ENCODE measurements at regions not wholly inside any gene's neighbourhood (a gene's known extent, or its start where the extent isn't known, plus 50 kb on each side); places are given as distances from the start of the nearest gene placed in this dataset.

DNA sequence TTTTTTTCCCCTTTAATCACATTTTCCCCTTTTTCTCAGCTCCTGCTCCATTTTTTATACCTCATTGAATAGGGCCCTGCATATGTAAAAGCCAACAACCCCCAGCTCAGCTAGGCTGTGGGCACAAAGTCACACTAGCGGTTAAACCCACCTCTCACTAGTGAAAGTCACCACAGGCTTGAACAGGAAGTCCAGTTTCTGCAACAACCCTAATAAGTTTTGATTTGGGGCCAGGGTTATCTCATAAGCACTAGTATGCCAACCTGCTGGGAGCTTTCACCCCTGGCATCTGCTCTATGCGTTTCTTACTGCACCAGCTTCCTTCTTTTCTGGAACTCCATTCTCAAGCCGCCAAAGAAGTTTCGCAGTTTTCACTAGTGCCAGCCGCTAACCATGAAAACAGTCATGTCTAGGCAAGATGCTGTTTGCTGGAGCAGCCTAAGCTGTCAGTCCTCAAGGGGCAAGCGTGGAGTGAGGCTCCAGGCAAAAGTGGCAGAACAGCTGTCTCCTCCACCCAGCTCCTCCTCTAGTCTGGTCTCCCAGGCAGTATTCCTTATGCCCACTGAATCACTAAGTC, 197.0 kb upstream of the MEIS1 start:
- Mint-ChIP-seq H3K4me1 (no peaks in the 10 kb centered on the region), H3K4me3 (no peak overlapping the region), H3K27me3 (ENCODE audit: low read depth in 3 of 3) (peaks cover 0 to 3% (median 0%) of the 10 kb centered on the region in 3 donors), H3K27ac (no peak overlapping the region), H3K9me3 (peaks cover 2 to 7% (median 5%) of the 10 kb centered on the region in 7 donors), H3K36me3 (no peaks in the 10 kb centered on the region)
- Histone ChIP-seq H3K4me3 (replicated peaks in 1 of 3; ENCODE audit: low read depth in 2 of 3, low read length in 3 of 3) (no peak overlapping the region), H3K4me1 (ENCODE audit: control insufficient read depth in 1 of 2, insufficient read depth in 2 of 2, low read length in 2 of 2) (no peaks in the 10 kb centered on the region), H3K4me2 (replicated peaks; ENCODE audit: extremely low read depth, low read length, poor library complexity, severe bottlenecking) (no peak overlapping the region), H3K27ac (ENCODE audit: low read depth in 1 of 2, low read length in 2 of 2) (no peak overlapping the region), H3K9ac (ENCODE audit: insufficient read depth, low read length, poor library complexity, severe bottlenecking) (no peak overlapping the region), H3K79me2 (ENCODE audit: insufficient read depth, low read length) (no peaks in the 10 kb centered on the region), H3K9me3 (replicated peaks in 1 of 2; ENCODE audit: control insufficient read depth in 1 of 2, insufficient read depth in 1 of 2, low read length in 2 of 2) (peaks cover 0 to 3% of the 10 kb centered on the region in 2 donors), H3K36me3 (replicated peaks in 1 of 2; ENCODE audit: control insufficient read depth in 1 of 2, insufficient read depth in 2 of 2, low read length in 2 of 2) (no peaks in the 10 kb centered on the region), H2AFZ (ENCODE audit: insufficient read depth, low read depth, low read length, poor library complexity, severe bottlenecking) (no peak overlapping the region), H4K20me1 (ENCODE audit: insufficient read depth, low read length) (no peaks in the 10 kb centered on the region), H3K27me3 (ENCODE audit: control insufficient read depth in 2 of 2, insufficient read depth in 2 of 2, low read length in 2 of 2) (no peaks in the 10 kb centered on the region)
- WGBS (ENCODE audit: insufficient coverage): 90% methylated on average over 6 of the region's 6 CpGs
- intact Hi-C loops (cut with micrococcal nuclease): no loop called here
- TF ChIP-seq, protein P1, sequence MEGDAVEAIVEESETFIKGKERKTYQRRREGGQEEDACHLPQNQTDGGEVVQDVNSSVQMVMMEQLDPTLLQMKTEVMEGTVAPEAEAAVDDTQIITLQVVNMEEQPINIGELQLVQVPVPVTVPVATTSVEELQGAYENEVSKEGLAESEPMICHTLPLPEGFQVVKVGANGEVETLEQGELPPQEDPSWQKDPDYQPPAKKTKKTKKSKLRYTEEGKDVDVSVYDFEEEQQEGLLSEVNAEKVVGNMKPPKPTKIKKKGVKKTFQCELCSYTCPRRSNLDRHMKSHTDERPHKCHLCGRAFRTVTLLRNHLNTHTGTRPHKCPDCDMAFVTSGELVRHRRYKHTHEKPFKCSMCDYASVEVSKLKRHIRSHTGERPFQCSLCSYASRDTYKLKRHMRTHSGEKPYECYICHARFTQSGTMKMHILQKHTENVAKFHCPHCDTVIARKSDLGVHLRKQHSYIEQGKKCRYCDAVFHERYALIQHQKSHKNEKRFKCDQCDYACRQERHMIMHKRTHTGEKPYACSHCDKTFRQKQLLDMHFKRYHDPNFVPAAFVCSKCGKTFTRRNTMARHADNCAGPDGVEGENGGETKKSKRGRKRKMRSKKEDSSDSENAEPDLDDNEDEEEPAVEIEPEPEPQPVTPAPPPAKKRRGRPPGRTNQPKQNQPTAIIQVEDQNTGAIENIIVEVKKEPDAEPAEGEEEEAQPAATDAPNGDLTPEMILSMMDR (IDR thresholded peaks at IDR 0.05): no peak
- no peak for DNase-seq

DNA sequence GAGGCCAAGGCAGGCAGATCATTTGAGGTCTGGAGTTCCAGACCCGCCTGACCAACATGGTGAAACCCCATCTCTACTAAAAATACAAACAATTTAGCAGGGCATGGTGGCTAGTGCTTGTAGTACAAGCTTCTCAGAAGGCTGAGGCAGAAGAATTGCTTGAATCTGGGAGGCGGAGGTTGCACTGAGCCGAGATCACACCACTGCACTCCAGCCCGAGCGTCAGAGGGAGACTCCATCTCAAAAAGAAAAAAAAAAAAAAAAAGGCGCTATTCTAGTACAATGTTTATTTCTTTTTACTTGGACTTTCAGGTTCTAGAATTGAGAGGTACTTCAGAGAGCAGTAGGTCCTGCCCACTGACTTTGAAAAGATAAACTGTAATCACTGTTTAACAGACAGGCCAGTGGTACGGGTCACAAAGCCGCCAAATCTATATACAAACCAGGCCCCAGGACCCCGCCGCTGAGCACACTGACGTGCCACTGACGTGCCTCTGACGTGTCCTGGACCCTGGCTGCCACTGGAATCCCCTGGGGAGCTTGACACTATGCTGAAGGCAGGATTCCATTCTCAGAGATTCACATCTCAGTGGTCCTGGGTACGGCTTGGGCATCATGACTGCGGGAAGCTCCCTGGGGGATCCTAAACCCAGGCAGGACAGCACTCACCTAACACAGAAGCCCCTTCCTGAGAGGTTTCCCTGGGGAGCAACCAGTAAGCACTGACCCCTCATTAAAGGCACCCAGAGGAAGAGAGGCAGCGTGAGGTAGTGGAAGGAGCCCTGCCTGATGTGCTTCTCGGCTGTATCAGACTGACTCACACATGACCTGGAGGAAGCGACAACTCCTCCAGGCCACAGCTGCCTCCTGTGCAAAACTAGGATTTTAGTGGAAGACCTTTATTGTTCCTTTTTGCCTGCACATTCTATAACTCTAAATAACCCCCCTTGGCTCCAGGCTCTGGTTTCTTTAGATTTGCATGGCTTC, 197.8 kb upstream of the MEIS1 start:
- Mint-ChIP-seq H3K27ac (no peak overlapping the region), H3K4me3 (no peak overlapping the region), H3K4me1 (no peaks in the 10 kb centered on the region), H3K9me3 (peaks cover 2 to 7% (median 5%) of the 10 kb centered on the region in 7 donors), H3K36me3 (no peaks in the 10 kb centered on the region), H3K27me3 (ENCODE audit: low read depth in 3 of 3) (peaks cover 0 to 3% (median 0%) of the 10 kb centered on the region in 3 donors)
- Histone ChIP-seq H4K20me1 (ENCODE audit: insufficient read depth, low read length) (no peaks in the 10 kb centered on the region), H3K27ac (ENCODE audit: low read depth in 1 of 2, low read length in 2 of 2) (no peak overlapping the region), H2AFZ (ENCODE audit: insufficient read depth, low read depth, low read length, poor library complexity, severe bottlenecking) (no peak overlapping the region), H3K9ac (ENCODE audit: insufficient read depth, low read length, poor library complexity, severe bottlenecking) (no peak overlapping the region), H3K36me3 (replicated peaks in 1 of 2; ENCODE audit: control insufficient read depth in 1 of 2, insufficient read depth in 2 of 2, low read length in 2 of 2) (no peaks in the 10 kb centered on the region), H3K4me3 (replicated peaks in 1 of 3; ENCODE audit: low read depth in 2 of 3, low read length in 3 of 3) (no peak overlapping the region), H3K27me3 (ENCODE audit: control insufficient read depth in 2 of 2, insufficient read depth in 2 of 2, low read length in 2 of 2) (no peaks in the 10 kb centered on the region), H3K79me2 (ENCODE audit: insufficient read depth, low read length) (no peaks in the 10 kb centered on the region), H3K4me1 (ENCODE audit: control insufficient read depth in 1 of 2, insufficient read depth in 2 of 2, low read length in 2 of 2) (no peaks in the 10 kb centered on the region), H3K4me2 (replicated peaks; ENCODE audit: extremely low read depth, low read length, poor library complexity, severe bottlenecking) (no peak overlapping the region), H3K9me3 (replicated peaks in 1 of 2; ENCODE audit: control insufficient read depth in 1 of 2, insufficient read depth in 1 of 2, low read length in 2 of 2) (peaks cover 0 to 3% of the 10 kb centered on the region in 2 donors)
- intact Hi-C loops (cut with micrococcal nuclease): no loop called here
- WGBS (ENCODE audit: insufficient coverage): 84% methylated on average over 9 of the region's 18 CpGs
- DNase-seq: no peak
- TF ChIP-seq, protein P1 (IDR thresholded peaks at IDR 0.05): no peak

Measured in CD14-positive monocyte (primary cell).